ENCODE measurements at regions not wholly inside any gene's neighbourhood (a gene's known extent, or its start where the extent isn't known, plus 50 kb on each side); places are given as distances from the start of the nearest gene placed in this dataset.

- H3K4me3 ChIP-seq (ENCODE audit: extremely low read depth, insufficient read depth, low read length, poor library complexity, severe bottlenecking), result no peak overlapping the region
- H3K9me3 ChIP-seq (ENCODE audit: control insufficient read depth, low read length), result no peaks in the 10 kb centered on the region
- no CpG with 5 or more reads among the region's 1 CpG for WGBS, 2 experiments (ENCODE audit: insufficient coverage in 2 of 2)
- no peaks in the 10 kb centered on the region for H3K36me3 ChIP-seq (ENCODE audit: control insufficient read depth, insufficient read depth, low read length)
- H3K4me1 ChIP-seq (ENCODE audit: control insufficient read depth, insufficient read depth, low read length, poor library complexity, severe bottlenecking), result no peaks in the 10 kb centered on the region
- H3K27ac ChIP-seq (ENCODE audit: low read depth, low read length, severe bottlenecking), result no peak overlapping the region
Measured at GRCh38 chr2:19224486-19224885, 133.9 kb downstream of the OSR1 start.

GRCh38 chr2:19224011-19224410 is 134.4 kb downstream of the OSR1 start:
- Histone ChIP-seq H3K4me3 (ENCODE audit: extremely low read depth, insufficient read depth, low read length, poor library complexity, severe bottlenecking) (no peak overlapping the region), H3K9me3 (ENCODE audit: control insufficient read depth, low read length) (no peaks in the 10 kb centered on the region), H3K36me3 (ENCODE audit: control insufficient read depth, insufficient read depth, low read length) (no peaks in the 10 kb centered on the region), H3K27ac (ENCODE audit: low read depth, low read length, severe bottlenecking) (no peak overlapping the region), H3K4me1 (ENCODE audit: control insufficient read depth, insufficient read depth, low read length, poor library complexity, severe bottlenecking) (no peaks in the 10 kb centered on the region)
- WGBS, 2 experiments (ENCODE audit: insufficient coverage in 2 of 2), result 81 to 90% methylated on average over 4 to 5 of the region's 5 CpGs

GRCh38 chr2:19219060-19219459 is 139.4 kb downstream of the OSR1 start:
- H3K9me3 ChIP-seq (ENCODE audit: control insufficient read depth, low read length), result no peaks in the 10 kb centered on the region
- WGBS, 2 experiments (ENCODE audit: insufficient coverage in 2 of 2), result no CpG with 5 or more reads among the region's 2 CpGs
- no peak overlapping the region for H3K4me3 ChIP-seq (ENCODE audit: extremely low read depth, insufficient read depth, low read length, poor library complexity, severe bottlenecking)
- H3K4me1 ChIP-seq (ENCODE audit: control insufficient read depth, insufficient read depth, low read length, poor library complexity, severe bottlenecking), result no peaks in the 10 kb centered on the region
- H3K27ac ChIP-seq (ENCODE audit: low read depth, low read length, severe bottlenecking), result no peak overlapping the region
- no peaks in the 10 kb centered on the region for H3K36me3 ChIP-seq (ENCODE audit: control insufficient read depth, insufficient read depth, low read length)

- Histone ChIP-seq H3K27ac (ENCODE audit: low read depth, low read length, severe bottlenecking) (no peak overlapping the region), H3K4me1 (ENCODE audit: control insufficient read depth, insufficient read depth, low read length, poor library complexity, severe bottlenecking) (no peaks in the 10 kb centered on the region), H3K9me3 (ENCODE audit: control insufficient read depth, low read length) (no peaks in the 10 kb centered on the region), H3K36me3 (ENCODE audit: control insufficient read depth, insufficient read depth, low read length) (no peaks in the 10 kb centered on the region), H3K4me3 (ENCODE audit: extremely low read depth, insufficient read depth, low read length, poor library complexity, severe bottlenecking) (no peak overlapping the region)
- 60% methylated on average over 1 of the region's 2 CpGs; no CpG with 5 or more reads in 1 of the 2 experiments for WGBS, 2 experiments (ENCODE audit: insufficient coverage in 2 of 2)
Measured at GRCh38 chr2:19218166-19218565, 140.3 kb downstream of the OSR1 start.

GRCh38 chr2:19216676-19217602 is 141.5 kb downstream of the OSR1 start:
- H3K4me1 ChIP-seq (ENCODE audit: control insufficient read depth, insufficient read depth, low read length, poor library complexity, severe bottlenecking), result no peaks in the 10 kb centered on the region
- no peaks in the 10 kb centered on the region for H3K9me3 ChIP-seq (ENCODE audit: control insufficient read depth, low read length)
- H3K36me3 ChIP-seq (ENCODE audit: control insufficient read depth, insufficient read depth, low read length), result no peaks in the 10 kb centered on the region
- no peak overlapping the region for H3K27ac ChIP-seq (ENCODE audit: low read depth, low read length, severe bottlenecking)
- no peak overlapping the region for H3K4me3 ChIP-seq (ENCODE audit: extremely low read depth, insufficient read depth, low read length, poor library complexity, severe bottlenecking)
- 78 to 80% methylated on average over 2 of the region's 2 CpGs for WGBS, 2 experiments (ENCODE audit: insufficient coverage in 2 of 2)

GRCh38 chr2:19216238-19216637 is 142.2 kb downstream of the OSR1 start:
- Histone ChIP-seq H3K36me3 (ENCODE audit: control insufficient read depth, insufficient read depth, low read length) (no peaks in the 10 kb centered on the region), H3K9me3 (ENCODE audit: control insufficient read depth, low read length) (no peaks in the 10 kb centered on the region), H3K27ac (ENCODE audit: low read depth, low read length, severe bottlenecking) (no peak overlapping the region), H3K4me1 (ENCODE audit: control insufficient read depth, insufficient read depth, low read length, poor library complexity, severe bottlenecking) (no peaks in the 10 kb centered on the region), H3K4me3 (ENCODE audit: extremely low read depth, insufficient read depth, low read length, poor library complexity, severe bottlenecking) (no peak overlapping the region)
- 100% methylated on average over 1 to 2 of the region's 2 CpGs for WGBS, 2 experiments (ENCODE audit: insufficient coverage in 2 of 2)

GRCh38 chr2:19214682-19215391 is 143.6 kb downstream of the OSR1 start:
- no peaks in the 10 kb centered on the region for H3K4me1 ChIP-seq (ENCODE audit: control insufficient read depth, insufficient read depth, low read length, poor library complexity, severe bottlenecking)
- H3K9me3 ChIP-seq (ENCODE audit: control insufficient read depth, low read length), result no peaks in the 10 kb centered on the region
- H3K4me3 ChIP-seq (ENCODE audit: extremely low read depth, insufficient read depth, low read length, poor library complexity, severe bottlenecking), result no peak overlapping the region
- no peaks in the 10 kb centered on the region for H3K36me3 ChIP-seq (ENCODE audit: control insufficient read depth, insufficient read depth, low read length)
- 79 to 80% methylated on average over 3 to 4 of the region's 5 CpGs for WGBS, 2 experiments (ENCODE audit: insufficient coverage in 2 of 2)
- no peak overlapping the region for H3K27ac ChIP-seq (ENCODE audit: low read depth, low read length, severe bottlenecking)

- WGBS, 2 experiments (ENCODE audit: insufficient coverage in 2 of 2), result 92 to 96% methylated on average over 2 to 4 of the region's 7 CpGs
Measured at GRCh38 chr2:19209575-19210341, 148.7 kb downstream of the OSR1 start.

GRCh38 chr2:19208479-19209199 is 149.8 kb downstream of the OSR1 start:
- Histone ChIP-seq H3K4me3 (ENCODE audit: extremely low read depth, insufficient read depth, low read length, poor library complexity, severe bottlenecking) (no peak overlapping the region), H3K36me3 (ENCODE audit: control insufficient read depth, insufficient read depth, low read length) (no peaks in the 10 kb centered on the region), H3K4me1 (ENCODE audit: control insufficient read depth, insufficient read depth, low read length, poor library complexity, severe bottlenecking) (no peaks in the 10 kb centered on the region), H3K9me3 (ENCODE audit: control insufficient read depth, low read length) (no peaks in the 10 kb centered on the region), H3K27ac (ENCODE audit: low read depth, low read length, severe bottlenecking) (no peak overlapping the region)
- 93 to 95% methylated on average over 3 of the region's 4 CpGs for WGBS, 2 experiments (ENCODE audit: insufficient coverage in 2 of 2)

More at GRCh38 chr2:19209575-19210341, 148.7 kb downstream of the OSR1 start:
- no peak overlapping the region for H3K4me3 ChIP-seq (ENCODE audit: extremely low read depth, insufficient read depth, low read length, poor library complexity, severe bottlenecking)
- no peaks in the 10 kb centered on the region for H3K36me3 ChIP-seq (ENCODE audit: control insufficient read depth, insufficient read depth, low read length)
- no peaks in the 10 kb centered on the region for H3K4me1 ChIP-seq (ENCODE audit: control insufficient read depth, insufficient read depth, low read length, poor library complexity, severe bottlenecking)
- H3K9me3 ChIP-seq (ENCODE audit: control insufficient read depth, low read length), result no peaks in the 10 kb centered on the region
- no peak overlapping the region for H3K27ac ChIP-seq (ENCODE audit: low read depth, low read length, severe bottlenecking)

- Histone ChIP-seq H3K4me1 (ENCODE audit: control insufficient read depth, insufficient read depth, low read length, poor library complexity, severe bottlenecking) (no peaks in the 10 kb centered on the region), H3K27ac (ENCODE audit: low read depth, low read length, severe bottlenecking) (no peak overlapping the region), H3K9me3 (ENCODE audit: control insufficient read depth, low read length) (no peaks in the 10 kb centered on the region), H3K4me3 (ENCODE audit: extremely low read depth, insufficient read depth, low read length, poor library complexity, severe bottlenecking) (no peak overlapping the region), H3K36me3 (ENCODE audit: control insufficient read depth, insufficient read depth, low read length) (no peaks in the 10 kb centered on the region)
- WGBS, 2 experiments (ENCODE audit: insufficient coverage in 2 of 2), result 82 to 91% methylated on average over 8 of the region's 8 CpGs
Measured at GRCh38 chr2:19207452-19207851, 151.0 kb downstream of the OSR1 start.
